Heart right ventricle (tissue), 16 donors: ENCODE measurements at regions not wholly inside any gene's neighbourhood (a gene's known extent, or its start where the extent isn't known, plus 50 kb on each side); places are given as distances from the start of the nearest gene placed in this dataset.

Experiments
- ATAC-seq, 8 donors: fragments of 200-7000 bp; cut with Tn5 transposase; one replicate each; pipeline ENCODE4 v1.9.1; 2020; ENCODE audit warnings: mild to moderate bottlenecking in 8 of 8, moderate library complexity in 8 of 8, moderate number of reproducible peaks in 1 of 8
- DNase-seq, 2 donors: peaks; one replicate each; pipeline ENCODE4 v3.0.0-alpha.2; 2020
- H3K27ac ChIP-seq, 10 donors: fragments of 200-600 bp; sonication (generic) in 2 of 10; one replicate each; pipeline versions ENCODE4 v1.5.0 to v1.8.0; 2020 to 2022; ENCODE audit warnings: mild to moderate bottlenecking in 3 of 10
- H3K27me3 ChIP-seq, 7 donors: fragments of 200-600 bp; one replicate each; pipeline ENCODE4 v1.8.0; 2021 to 2022; ENCODE audit warnings: mild to moderate bottlenecking in 2 of 7
- H3K36me3 ChIP-seq, 9 donors: fragments of 200-600 bp; sonication (generic) in 1 of 9; one replicate each; pipeline versions ENCODE4 v1.5.0 to v1.8.0; 2020 to 2022; ENCODE audit warnings: mild to moderate bottlenecking in 2 of 9
- H3K4me1 ChIP-seq, 9 donors: fragments of 200-600 bp; sonication (generic) in 1 of 9; one replicate each; pipeline versions ENCODE4 v1.5.0 to v1.8.0; 2020 to 2022; ENCODE audit warnings: mild to moderate bottlenecking in 4 of 9
- H3K4me3 ChIP-seq, 10 donors: fragments of 200-600 bp; sonication (generic) in 2 of 10; one replicate each; pipeline versions ENCODE4 v1.5.0 to v1.8.0; 2020 to 2022; ENCODE audit warnings: mild to moderate bottlenecking in 7 of 10, moderate library complexity in 2 of 10
- H3K9me3 ChIP-seq, 11 donors: fragments of 200-600 bp in 10 of 11; sonication (generic) in 2 of 11; one replicate each; pipeline versions ENCODE4 v1.5.0 to v1.8.0; 2013 to 2022; ENCODE audit warnings: mild to moderate bottlenecking in 2 of 11, control low read depth in 1 of 11, moderate library complexity in 1 of 11
- WGBS, 2 donors: extraction: QIAGEN DNeasy Blood & Tissue Kit; methylation state at CpG; one replicate each; pipeline ENCODE4 v1.1.7; 2013; ENCODE audit warnings: inconsistent platforms in 1 of 2; 5-methylcytosine and 5-hydroxymethylcytosine counted together
- intact Hi-C, 10 donors: fragments of 100-400 bp; cut with DNase I; formaldehyde crosslinking; loops; one replicate each; pipeline versions ENCODE4 v1.11.1 to v1.14.2; 2022
- TF ChIP-seq, protein P1 (sequence below), 9 donors: fragments of 200-600 bp; sonication (generic) in 2 of 9; IDR thresholded peaks; one replicate each; pipeline versions ENCODE4 v1.5.0 to v1.8.0; 2021 to 2022; ENCODE audit warnings: antibody characterized with exemption in 9 of 9, mild to moderate bottlenecking in 5 of 9, moderate library complexity in 1 of 9
- donor health status: Arrhythmogenic right ventricular cardiomyopathy.
- donor health status: ischemic (EF 13 %, LVEDD 7.1; RV severe dilation, severe dysfunction).
- donor health status: healthy with polysubstance abuse.
- donor health status: DM: no; HTN: yes; CAD: no.
- donor health status: DM: no; HTN: no; CAD: no.
- donor health status: ischemic (EF 25% LVEDD 6.9; RV normal size, moderate dysfunction).
- donor health status: ischemic (EF 25% LVEDD 5.7; RV mildly dilated, moderate dysfunction).
- donor health status: healthy.
- donor health status: DM: yes; HTN: yes; CAD: no.
- donor health status: Ischemic cardiomyopathy.
- donor health status: ischemic (EF 35%, LVEDD 5.7; RV mildly dilated, moderate dysfunction).
- donor health status: nonischemic (EF 11% LVEDD 7.7; RV severe dilation, severe dysfunction).
- donor health status: DM: yes; HTN: yes; CAD: no.
- donor health status: PGD.
- donor health status: ischemic (EF 29% LVEDD 5.4; RV normal size, mild dysfunction).
- donor health status: nonischemic (EF 23%, LVEDD 6.1; RV moderate dilation, normal function).

DNA sequence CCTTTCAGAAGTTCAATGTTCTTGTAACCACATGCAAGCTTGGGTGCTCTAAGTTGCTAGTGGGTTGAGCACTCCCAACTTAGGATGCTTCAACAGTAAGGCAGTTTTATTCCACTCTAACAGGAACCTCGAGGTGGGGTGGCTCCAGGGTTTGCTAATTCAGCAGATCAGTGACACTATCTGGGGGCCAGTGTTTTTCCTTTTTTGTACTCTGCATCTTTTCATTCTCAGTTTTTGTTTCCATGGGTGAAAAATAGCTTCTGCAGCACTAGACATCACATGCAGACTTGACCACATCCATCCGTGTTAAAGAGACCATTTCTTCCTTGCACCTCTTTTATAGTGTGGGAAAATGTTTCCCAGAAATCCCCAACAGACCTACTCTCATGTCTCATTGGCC lies 497.6 kb downstream of the STIM2 start:
- ATAC-seq (no peak), DNase-seq (no peak)
- TF ChIP-seq, protein P1, sequence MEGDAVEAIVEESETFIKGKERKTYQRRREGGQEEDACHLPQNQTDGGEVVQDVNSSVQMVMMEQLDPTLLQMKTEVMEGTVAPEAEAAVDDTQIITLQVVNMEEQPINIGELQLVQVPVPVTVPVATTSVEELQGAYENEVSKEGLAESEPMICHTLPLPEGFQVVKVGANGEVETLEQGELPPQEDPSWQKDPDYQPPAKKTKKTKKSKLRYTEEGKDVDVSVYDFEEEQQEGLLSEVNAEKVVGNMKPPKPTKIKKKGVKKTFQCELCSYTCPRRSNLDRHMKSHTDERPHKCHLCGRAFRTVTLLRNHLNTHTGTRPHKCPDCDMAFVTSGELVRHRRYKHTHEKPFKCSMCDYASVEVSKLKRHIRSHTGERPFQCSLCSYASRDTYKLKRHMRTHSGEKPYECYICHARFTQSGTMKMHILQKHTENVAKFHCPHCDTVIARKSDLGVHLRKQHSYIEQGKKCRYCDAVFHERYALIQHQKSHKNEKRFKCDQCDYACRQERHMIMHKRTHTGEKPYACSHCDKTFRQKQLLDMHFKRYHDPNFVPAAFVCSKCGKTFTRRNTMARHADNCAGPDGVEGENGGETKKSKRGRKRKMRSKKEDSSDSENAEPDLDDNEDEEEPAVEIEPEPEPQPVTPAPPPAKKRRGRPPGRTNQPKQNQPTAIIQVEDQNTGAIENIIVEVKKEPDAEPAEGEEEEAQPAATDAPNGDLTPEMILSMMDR (IDR thresholded peaks at IDR 0.05) = no peak
- Histone ChIP-seq H3K4me3 (no peak overlapping the region), H3K27ac (no peak overlapping the region), H3K4me1 (peaks cover 0 to 10% (median 0%) of the 10 kb centered on the region in 9 donors), H3K9me3 (peaks cover 0 to 11% (median 0%) of the 10 kb centered on the region in 11 donors), H3K27me3 (no peaks in the 10 kb centered on the region), H3K36me3 (no peaks in the 10 kb centered on the region)
- intact Hi-C loops = no loop called here
- 60 to 63% methylated on average over 2 of the region's 2 CpGs for WGBS, 2 donors

DNA sequence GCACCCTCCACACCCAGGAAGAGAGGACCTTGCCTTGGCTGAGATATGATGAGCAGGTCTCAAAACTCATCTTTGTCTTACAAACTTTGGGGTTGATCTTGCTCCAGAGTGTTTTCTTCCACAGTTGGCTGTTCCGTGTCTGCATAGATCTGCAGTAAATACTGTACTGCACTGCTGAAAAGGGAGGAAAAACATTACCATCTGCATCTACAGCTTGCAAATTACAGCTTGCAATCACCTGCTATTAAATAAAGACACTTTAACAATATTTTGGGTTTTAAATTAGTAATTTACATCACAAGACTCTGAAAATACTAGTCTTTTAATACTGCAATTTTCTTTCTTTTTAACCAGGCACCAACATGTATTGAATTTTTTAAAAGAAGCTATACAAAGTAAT lies 499.5 kb downstream of the STIM2 start:
- WGBS, 2 donors = 69 to 87% methylated on average over 1 of the region's 1 CpG
- DNase-seq (no peak), ATAC-seq (no peak)
- Histone ChIP-seq H3K36me3 (no peaks in the 10 kb centered on the region), H3K27me3 (no peaks in the 10 kb centered on the region), H3K9me3 (peaks cover 0 to 1% (median 0%) of the 10 kb centered on the region in 11 donors), H3K4me3 (no peak overlapping the region), H3K4me1 (peaks cover 0 to 10% (median 0%) of the 10 kb centered on the region in 9 donors), H3K27ac (no peak overlapping the region)
- intact Hi-C loops = no loop called here
- TF ChIP-seq, protein P1 (IDR thresholded peaks at IDR 0.05) = no peak

DNA sequence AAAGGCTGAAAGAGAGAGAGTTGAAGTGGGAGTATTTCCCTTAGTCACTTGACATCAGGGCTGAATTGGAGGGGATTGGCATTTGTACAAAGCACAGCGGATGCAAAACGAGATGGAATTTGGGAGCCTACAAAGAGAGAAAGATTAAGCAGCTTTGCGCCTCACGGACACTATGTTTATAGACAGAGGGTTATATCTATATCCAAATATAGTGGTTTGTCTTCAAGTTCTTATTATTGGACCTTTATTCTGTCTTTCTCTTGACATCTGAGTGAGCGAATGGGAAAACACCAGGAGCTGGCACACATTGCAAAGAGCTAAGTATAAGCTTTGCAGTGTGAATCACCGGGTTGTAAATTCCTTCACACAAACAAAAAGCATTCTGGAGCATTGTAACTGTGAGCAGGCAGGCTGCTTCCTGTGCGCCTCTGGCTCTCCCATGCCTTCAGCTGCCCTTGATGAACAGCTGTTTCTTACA lies 500.2 kb downstream of the STIM2 start:
- no peaks in the 10 kb centered on the region for H3K27me3 ChIP-seq
- H3K9me3 ChIP-seq = no peaks in the 10 kb centered on the region
- ATAC-seq = peak in 4 of 8 donors; percentile 78 to 88 (median 82)
- TF ChIP-seq, protein P1 (IDR thresholded peaks at IDR 0.05) = no peak
- peaks cover 0 to 10% (median 0%) of the 10 kb centered on the region in 9 donors for H3K4me1 ChIP-seq
- no peaks in the 10 kb centered on the region for H3K36me3 ChIP-seq
- intact Hi-C loops = no loop called here
- no peak overlapping the region for H3K27ac ChIP-seq
- DNase-seq = peak in 1 of 2 donors; percentile 8
- 40% methylated on average over 7 of the region's 7 CpGs for WGBS, 2 donors
- H3K4me3 ChIP-seq = no peak overlapping the region

DNA sequence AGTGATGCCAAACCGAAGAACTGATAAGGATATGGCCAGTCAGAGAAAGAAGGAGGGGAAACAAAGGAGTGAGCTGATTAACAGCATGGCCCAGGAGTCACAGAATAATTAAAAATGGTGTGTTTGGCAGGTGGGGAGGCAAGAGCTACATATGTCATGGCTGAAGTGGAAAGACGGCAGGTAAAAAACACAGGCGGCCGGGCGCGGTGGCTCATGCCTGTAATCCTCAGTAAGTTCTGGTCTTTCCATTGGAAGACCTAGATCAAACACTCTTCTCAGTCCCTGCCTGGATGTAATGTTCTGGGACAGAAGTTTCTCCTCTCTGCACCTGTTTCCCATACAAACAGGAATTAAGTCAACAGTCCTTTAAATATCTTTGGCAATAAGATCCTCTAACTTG lies 503.9 kb downstream of the STIM2 start:
- 67 to 89% methylated on average over 6 of the region's 6 CpGs for WGBS, 2 donors

More for the DNA sequence above, 503.9 kb downstream of the STIM2 start:
- Histone ChIP-seq H3K4me1 (peaks cover 0 to 10% (median 0%) of the 10 kb centered on the region in 9 donors), H3K4me3 (no peak overlapping the region), H3K27ac (no peak overlapping the region), H3K27me3 (no peaks in the 10 kb centered on the region), H3K36me3 (no peaks in the 10 kb centered on the region), H3K9me3 (no peaks in the 10 kb centered on the region)
- intact Hi-C loops = no loop called here
- TF ChIP-seq, protein P1 (IDR thresholded peaks at IDR 0.05) = no peak
- DNase-seq (no peak), ATAC-seq (no peak)
